GM23248 (cell line): ENCODE measurements at regions not wholly inside any gene's neighbourhood (a gene's known extent, or its start where the extent isn't known, plus 50 kb on each side); places are given as distances from the start of the nearest gene placed in this dataset.
"Not testable (repeated sequence)": the region's sequence is repeated elsewhere in the genome, so short reads cannot be mapped to it uniquely, and the experiment has no call there.

Experiments used
- EZH2 ChIP-seq: fragments of 200-600 bp; sonication (generic); IDR thresholded peaks from 2 replicates; pipeline ENCODE4 v1.6.1; 2018; ENCODE audit warnings: antibody characterized with exemption, mild to moderate bottlenecking; ENCODE audit not compliant: insufficient read depth, poor library complexity, severe bottlenecking
- EZH2phosphoT487 ChIP-seq: fragments of 200-600 bp; sonication (generic); IDR thresholded peaks from 2 replicates; pipeline ENCODE4 v1.6.1; 2018; ENCODE audit warnings: antibody characterized with exemption, moderate library complexity, mild to moderate bottlenecking, low read depth; ENCODE audit not compliant: insufficient read depth

GRCh38 chr4:43505823-43506222, 613.3 kb downstream of the GRXCR1 start:
- TF ChIP-seq EZH2phosphoT487, EZH2: not testable (repeated sequence)
